ENCODE measurements at regions not wholly inside any gene's neighbourhood (a gene's known extent, or its start where the extent isn't known, plus 50 kb on each side); places are given as distances from the start of the nearest gene placed in this dataset.

DNA sequence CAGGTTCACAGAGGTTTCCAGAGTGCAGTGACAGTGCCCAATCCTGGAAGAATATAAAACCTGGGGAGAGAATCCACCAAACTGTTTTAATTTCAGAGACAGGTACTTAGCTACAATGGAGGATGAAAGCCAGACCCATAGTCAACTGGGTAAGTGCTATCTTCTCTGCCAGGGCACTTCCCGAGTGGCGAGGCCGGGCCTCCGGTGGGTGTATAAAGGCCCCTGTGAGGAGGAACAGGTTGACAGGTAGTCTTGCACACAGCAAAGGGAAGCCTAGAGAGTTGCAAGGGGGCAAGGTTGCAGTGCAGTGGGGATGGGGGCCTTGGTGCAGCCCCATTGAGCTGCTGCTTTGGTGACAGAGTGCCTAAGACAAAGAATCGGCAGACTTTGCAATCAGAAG, 130.7 kb downstream of the SLC38A6 start:
- TF ChIP-seq EZH2 (IDR thresholded peaks at IDR 0.05; ENCODE audit: insufficient read depth, poor library complexity, severe bottlenecking) = no peak
- TF ChIP-seq EZH2phosphoT487 (IDR thresholded peaks at IDR 0.05; ENCODE audit: insufficient read depth, low read depth) = no peak

Measured in GM23248 (cell line).